T47D (cell line): ENCODE measurements at regions not wholly inside any gene's neighbourhood (a gene's known extent, or its start where the extent isn't known, plus 50 kb on each side); places are given as distances from the start of the nearest gene placed in this dataset.

Experiments
- DNase-seq, 2 experiments: peaks; one replicate each; pipeline versions ENCODE4 v3.0.0 to v3.0.0-alpha.2; 2011 to 2012; ENCODE audit warnings: low read depth in 1 of 2, low spot score in 1 of 2
- JUND ChIP-seq: IDR thresholded peaks from 2 replicates; pipeline ENCODE4 v1.6.1; 2012; ENCODE audit warnings: low read depth
- in situ Hi-C: cut with HindIII; loops from 2 replicates; pipeline ENCODE4 v1.10.0; 2016; ENCODE audit warnings: low sequenced_read_pairs, low pct_unique_long_range_greater_than_20kb

- no peak for TF ChIP-seq JUND
- in situ Hi-C loops, result no loop called here
- no peak for DNase-seq
Observed at GRCh38 chr10:78181381-78182055, 147.9 kb downstream of the RPS24 start.

DNA sequence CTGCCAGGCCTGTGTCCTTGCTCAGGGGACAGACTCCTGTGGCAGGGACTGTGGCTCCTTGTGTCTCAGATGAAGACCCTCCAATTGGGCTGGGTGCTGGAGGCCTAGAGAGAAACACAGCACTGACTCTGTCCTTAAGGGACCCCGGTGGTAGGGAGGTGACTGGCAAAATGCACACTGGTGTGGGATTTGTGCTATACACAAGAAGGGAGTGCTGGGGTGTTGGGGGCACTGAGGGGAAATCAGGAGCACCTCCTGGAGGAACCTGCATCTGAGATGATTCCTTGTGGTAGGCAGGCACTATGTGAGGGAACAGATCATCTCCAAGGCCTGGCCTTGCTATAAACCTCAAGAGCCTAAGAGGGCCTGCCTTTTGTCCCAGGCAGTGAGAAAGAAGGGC, 149.2 kb downstream of the RPS24 start:
- TF ChIP-seq JUND, result no peak
- in situ Hi-C loops, result no loop called here
- no peak for DNase-seq

DNA sequence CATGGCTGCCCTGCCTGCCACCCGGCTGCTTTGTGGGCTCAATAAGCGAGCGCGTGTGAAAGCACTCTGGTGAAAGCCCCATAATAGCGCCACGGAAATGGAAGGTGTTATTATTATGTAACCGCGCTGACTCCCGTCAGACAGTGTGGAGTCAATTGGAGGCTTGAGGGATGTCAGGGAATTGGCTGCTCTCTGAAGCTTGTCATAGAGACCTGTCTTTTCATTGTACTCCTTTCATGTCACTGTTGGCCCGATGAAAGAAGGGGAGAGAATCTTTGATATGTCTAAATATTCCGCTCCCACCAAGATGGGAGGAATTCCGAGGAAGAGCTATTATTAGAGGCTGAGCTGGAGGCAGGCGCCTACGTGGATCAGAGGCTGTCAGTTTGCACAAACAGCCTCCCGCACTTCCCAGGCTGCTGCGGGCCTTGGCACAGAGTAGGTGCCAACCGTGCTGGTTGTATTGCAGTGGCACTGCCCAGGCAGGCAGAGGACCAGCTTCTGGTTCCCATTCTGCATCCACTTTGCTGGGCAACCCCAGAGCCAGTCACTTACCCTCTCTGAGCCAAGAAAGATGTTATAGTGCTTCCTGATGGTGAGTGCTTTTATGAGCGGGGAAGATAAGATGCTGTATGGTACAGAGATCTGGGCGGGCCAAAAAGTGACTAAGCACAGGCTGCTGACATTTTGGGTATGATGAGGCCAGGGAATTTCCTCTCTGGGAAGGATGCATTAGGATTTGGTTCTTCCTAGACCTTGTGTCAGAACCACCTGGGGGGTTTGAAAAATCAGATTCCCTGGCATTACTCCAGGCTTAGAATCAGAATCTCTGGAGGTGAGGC, 151.4 kb downstream of the RPS24 start:
- DNase-seq, result no peak
- no peak for TF ChIP-seq JUND
- in situ Hi-C loops, result no loop called here

- no peak for TF ChIP-seq JUND
- in situ Hi-C loops, result no loop called here
- DNase-seq, result no peak
Observed at GRCh38 chr10:78185693-78186055, 152.0 kb downstream of the RPS24 start.

GRCh38 chr10:78186572-78186971, 152.9 kb downstream of the RPS24 start:
- no peak for DNase-seq
- in situ Hi-C loops, result no loop called here
- no peak for TF ChIP-seq JUND

- no peak for TF ChIP-seq JUND
- in situ Hi-C loops, result no loop called here
- DNase-seq, result no peak
Observed at GRCh38 chr10:78187371-78187770, 153.7 kb downstream of the RPS24 start.

GRCh38 chr10:78188446-78188845, 154.8 kb downstream of the RPS24 start:
- TF ChIP-seq JUND, result no peak
- in situ Hi-C loops, result no loop called here
- DNase-seq, result no peak

GRCh38 chr10:78190051-78190825, 156.6 kb downstream of the RPS24 start:
- in situ Hi-C loops, result no loop called here
- DNase-seq, result no peak
- TF ChIP-seq JUND, result no peak

GRCh38 chr10:78191301-78191700, 157.6 kb downstream of the RPS24 start:
- TF ChIP-seq JUND, result no peak
- no peak for DNase-seq
- in situ Hi-C loops, result no loop called here

DNA sequence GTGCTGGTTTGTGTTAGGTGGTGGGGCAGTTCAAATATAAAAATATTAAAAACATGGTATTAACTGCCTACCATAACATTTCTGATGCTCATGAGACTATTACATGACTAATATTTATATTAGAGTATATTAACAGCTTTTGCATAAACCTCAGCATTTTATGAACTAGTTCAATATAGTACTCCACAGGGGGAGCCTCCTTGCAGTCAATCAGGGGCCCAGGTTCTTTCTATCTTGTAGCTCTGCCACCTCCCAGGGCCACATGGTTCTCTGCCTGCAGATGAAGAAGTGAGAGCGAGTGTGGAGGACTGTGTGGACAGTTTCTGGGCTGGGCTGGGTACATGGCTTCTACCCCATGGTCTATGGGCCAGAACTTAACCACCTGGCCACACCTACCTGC, 159.5 kb downstream of the RPS24 start:
- in situ Hi-C loops, result no loop called here
- TF ChIP-seq JUND, result no peak
- no peak for DNase-seq

DNA sequence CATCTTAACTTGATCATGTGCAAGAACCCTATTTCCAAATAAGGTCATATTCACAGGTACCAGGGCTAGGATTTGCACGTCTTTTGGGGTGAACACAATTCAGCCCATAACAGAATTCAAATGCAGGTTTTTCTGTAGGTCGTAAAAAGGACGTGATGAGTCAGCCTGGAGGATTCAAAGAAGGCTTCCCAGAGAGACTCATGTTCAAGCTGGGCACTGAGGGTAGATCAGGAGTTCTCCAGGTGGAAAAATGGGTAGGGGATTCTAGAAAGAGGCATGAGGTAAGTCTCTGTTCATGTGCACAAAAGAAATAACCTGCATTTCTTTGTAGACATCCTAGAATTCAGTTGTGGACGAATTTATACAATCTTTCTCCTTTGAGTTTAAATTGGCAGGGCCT, 160.4 kb downstream of the RPS24 start:
- in situ Hi-C loops, result no loop called here
- no peak for DNase-seq
- no peak for TF ChIP-seq JUND

DNA sequence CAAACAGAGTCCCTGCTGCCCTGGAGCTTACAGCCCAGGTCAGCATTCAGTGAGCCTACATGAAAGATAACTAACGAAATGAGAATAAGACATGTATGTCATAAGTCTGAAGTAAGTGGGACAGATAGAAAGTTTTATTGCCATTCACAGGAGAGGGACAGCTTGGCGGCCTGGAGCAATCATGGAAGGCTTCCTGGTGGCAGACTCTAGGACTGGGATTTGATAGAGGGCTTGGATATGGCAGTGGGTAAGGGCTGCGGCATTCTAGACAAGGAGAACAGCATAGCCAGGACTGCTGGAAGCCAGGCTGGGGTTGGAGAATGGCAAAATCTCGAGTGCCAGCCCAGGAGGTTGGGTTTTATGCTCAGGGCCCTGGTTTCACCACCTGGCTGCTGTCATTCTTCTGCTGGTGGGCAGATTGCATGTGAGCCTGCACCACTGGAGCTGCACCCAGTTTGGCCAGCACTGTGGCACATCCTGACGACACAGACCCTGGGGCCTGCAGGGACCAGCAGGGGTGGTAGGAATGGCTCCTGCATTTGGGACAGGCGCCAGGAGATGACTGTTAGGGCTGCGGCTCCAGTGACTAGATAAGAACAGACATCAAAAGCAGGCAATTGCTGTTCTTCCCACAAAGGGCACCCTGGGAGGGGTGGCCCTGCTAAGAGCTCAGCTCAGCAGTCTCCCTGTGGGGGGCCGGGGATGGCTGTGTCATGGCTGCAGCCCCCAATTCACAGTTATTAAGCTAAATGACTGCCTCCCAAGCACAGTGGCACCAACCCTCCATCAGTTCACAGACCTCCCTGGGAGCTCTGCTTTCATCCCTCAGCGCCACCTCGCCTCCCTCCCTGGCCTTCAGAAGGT, 161.1 kb downstream of the RPS24 start:
- no peak for DNase-seq
- no peak for TF ChIP-seq JUND
- in situ Hi-C loops, result no loop called here

GRCh38 chr10:78196396-78196795, 162.7 kb downstream of the RPS24 start:
- in situ Hi-C loops, result no loop called here
- no peak for TF ChIP-seq JUND
- DNase-seq, result no peak
